ENCODE measurements at regions not wholly inside any gene's neighbourhood (a gene's known extent, or its start where the extent isn't known, plus 50 kb on each side); places are given as distances from the start of the nearest gene placed in this dataset.

- DNase-seq = no peak
These were observed 348.5 kb downstream of the EN1 start for GRCh38 chr2:118498943-118499342.

GRCh38 chr2:118496870-118497611 lies 350.4 kb downstream of the EN1 start:
- DNase-seq = no peak

- no peak for DNase-seq
These were observed 351.0 kb downstream of the EN1 start for GRCh38 chr2:118496467-118496866.

GRCh38 chr2:118495290-118495689 lies 352.2 kb downstream of the EN1 start:
- no peak for DNase-seq

GRCh38 chr2:118493213-118493612 lies 354.2 kb downstream of the EN1 start:
- no peak for DNase-seq

GRCh38 chr2:118492335-118492734 lies 355.1 kb downstream of the EN1 start:
- DNase-seq = no peak

- no peak for DNase-seq
These were observed 357.1 kb downstream of the EN1 start for GRCh38 chr2:118490330-118490729.

GRCh38 chr2:118489712-118490299 lies 357.6 kb downstream of the EN1 start:
- DNase-seq = no peak

GRCh38 chr2:118481299-118481698 lies 366.1 kb downstream of the EN1 start:
- DNase-seq = no peak

- DNase-seq = no peak
These were observed 368.4 kb downstream of the EN1 start for GRCh38 chr2:118479020-118479419.

- no peak for DNase-seq
These were observed 370.2 kb downstream of the EN1 start for GRCh38 chr2:118477111-118477862.

- no peak for DNase-seq
These were observed 371.7 kb downstream of the EN1 start for GRCh38 chr2:118475622-118476205.

- no peak for DNase-seq
These were observed 372.9 kb downstream of the EN1 start for GRCh38 chr2:118474541-118474920.

GRCh38 chr2:118473846-118474540 lies 373.5 kb downstream of the EN1 start:
- DNase-seq = no peak

GRCh38 chr2:118473241-118473640 lies 374.2 kb downstream of the EN1 start:
- DNase-seq = no peak

GRCh38 chr2:118470297-118470696 lies 377.2 kb downstream of the EN1 start:
- no peak for DNase-seq

- no peak for DNase-seq
These were observed 378.3 kb downstream of the EN1 start for GRCh38 chr2:118469103-118469502.

- DNase-seq = no peak
These were observed 376.4 kb downstream of the INSIG2 start for GRCh38 chr2:118464546-118465265.

GRCh38 chr2:118464046-118464445 lies 375.8 kb downstream of the INSIG2 start:
- DNase-seq = no peak

- no peak for DNase-seq
These were observed 372.2 kb downstream of the INSIG2 start for GRCh38 chr2:118460425-118460824.

- DNase-seq = no peak
These were observed 371.2 kb downstream of the INSIG2 start for GRCh38 chr2:118459426-118459825.

- DNase-seq = no peak
These were observed 369.7 kb downstream of the INSIG2 start for GRCh38 chr2:118457951-118458350.

All from SW 1271 (cell line).